Nephron (organoid): ENCODE measurements at regions not wholly inside any gene's neighbourhood (a gene's known extent, or its start where the extent isn't known, plus 50 kb on each side); places are given as distances from the start of the nearest gene placed in this dataset.

Experiments used
- H3K27ac Mint-ChIP-seq, 3 experiments: 2 replicates each; pipeline ENCODE4 v1.8.0; 2020; ENCODE audit warnings: mixed read lengths in 3 of 3, mild to moderate bottlenecking in 2 of 3, moderate library complexity in 1 of 3
- H3K27me3 Mint-ChIP-seq: 2 replicates; pipeline ENCODE4 v1.8.0; 2021; ENCODE audit warnings: low read depth, mild to moderate bottlenecking, moderate library complexity, mixed read lengths
- H3K36me3 Mint-ChIP-seq: 2 replicates; pipeline ENCODE4 v1.8.0; 2020; ENCODE audit warnings: low read depth, mixed read lengths
- H3K4me1 Mint-ChIP-seq: 2 replicates; pipeline ENCODE4 v1.8.0; 2020; ENCODE audit warnings: mixed read lengths
- H3K4me3 Mint-ChIP-seq, 3 experiments: 2 replicates each; pipeline ENCODE4 v1.8.0; 2020; ENCODE audit warnings: mild to moderate bottlenecking in 3 of 3, mixed read lengths in 3 of 3, moderate library complexity in 2 of 3
- H3K9me3 Mint-ChIP-seq: 2 replicates; pipeline ENCODE4 v1.8.0; 2020; ENCODE audit warnings: mixed read lengths
- CTCF ChIP-seq, 3 experiments: fragments of 200-600 bp; sonication (generic); IDR thresholded peaks; one replicate each; pipeline ENCODE4 v1.5.0; 2021; ENCODE audit warnings: antibody characterized with exemption in 3 of 3; ENCODE audit not compliant: unreplicated experiment in 3 of 3

GRCh38 chr9:117480729-117481128 lies 65.9 kb upstream of the ASTN2 start:
- no peak for TF ChIP-seq CTCF (IDR thresholded peaks at IDR 0.05; ENCODE audit: unreplicated experiment in 3 of 3)
- Mint-ChIP-seq H3K27me3 (peaks cover 40% of the 10 kb centered on the region), H3K4me3 (no peak overlapping the region), H3K27ac (no peak overlapping the region), H3K9me3 (no peaks in the 10 kb centered on the region), H3K4me1 (no peaks in the 10 kb centered on the region), H3K36me3 (no peaks in the 10 kb centered on the region)

GRCh38 chr9:117480253-117480652 lies 65.4 kb upstream of the ASTN2 start:
- peaks cover 38% of the 10 kb centered on the region for H3K27me3 Mint-ChIP-seq

DNA sequence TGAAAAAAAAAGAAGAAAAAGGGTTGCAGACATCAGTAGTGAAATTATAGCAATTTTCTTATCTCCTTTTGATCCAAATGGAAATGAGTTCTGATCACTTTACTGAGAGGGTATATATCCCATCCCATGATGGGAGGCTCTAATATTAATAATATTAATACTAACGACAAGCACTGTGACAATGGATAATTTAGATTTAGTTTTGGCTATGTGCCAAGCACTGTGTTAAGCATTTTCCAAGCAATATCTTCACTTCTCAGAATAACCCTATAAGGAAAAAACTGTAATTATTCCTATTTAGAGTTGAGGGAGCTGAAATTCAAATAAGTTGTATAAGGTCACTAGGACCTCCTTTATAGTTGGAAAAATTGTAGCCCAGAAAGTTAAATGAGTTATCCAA lies 58.4 kb upstream of the ASTN2 start:
- H3K4me1 Mint-ChIP-seq, result no peaks in the 10 kb centered on the region
- no peak overlapping the region for H3K27ac Mint-ChIP-seq
- H3K27me3 Mint-ChIP-seq, result peaks cover 37% of the 10 kb centered on the region
- TF ChIP-seq CTCF (IDR thresholded peaks at IDR 0.05; ENCODE audit: unreplicated experiment in 3 of 3), result no peak
- H3K9me3 Mint-ChIP-seq, result no peaks in the 10 kb centered on the region
- no peak overlapping the region for H3K4me3 Mint-ChIP-seq
- H3K36me3 Mint-ChIP-seq, result no peaks in the 10 kb centered on the region

More at GRCh38 chr9:117480253-117480652, 65.4 kb upstream of the ASTN2 start:
- Mint-ChIP-seq H3K4me1 (no peaks in the 10 kb centered on the region), H3K36me3 (no peaks in the 10 kb centered on the region), H3K27ac (no peak overlapping the region), H3K4me3 (no peak overlapping the region), H3K9me3 (no peaks in the 10 kb centered on the region)
- TF ChIP-seq CTCF (IDR thresholded peaks at IDR 0.05; ENCODE audit: unreplicated experiment in 3 of 3), result no peak

GRCh38 chr9:117470902-117471301 lies 56.0 kb upstream of the ASTN2 start:
- TF ChIP-seq CTCF (IDR thresholded peaks at IDR 0.05; ENCODE audit: unreplicated experiment in 3 of 3), result no peak
- no peak overlapping the region for H3K27ac Mint-ChIP-seq
- no peak overlapping the region for H3K4me3 Mint-ChIP-seq
- no peaks in the 10 kb centered on the region for H3K9me3 Mint-ChIP-seq
- H3K4me1 Mint-ChIP-seq, result no peaks in the 10 kb centered on the region
- H3K36me3 Mint-ChIP-seq, result no peaks in the 10 kb centered on the region
- H3K27me3 Mint-ChIP-seq, result peaks cover 30% of the 10 kb centered on the region

DNA sequence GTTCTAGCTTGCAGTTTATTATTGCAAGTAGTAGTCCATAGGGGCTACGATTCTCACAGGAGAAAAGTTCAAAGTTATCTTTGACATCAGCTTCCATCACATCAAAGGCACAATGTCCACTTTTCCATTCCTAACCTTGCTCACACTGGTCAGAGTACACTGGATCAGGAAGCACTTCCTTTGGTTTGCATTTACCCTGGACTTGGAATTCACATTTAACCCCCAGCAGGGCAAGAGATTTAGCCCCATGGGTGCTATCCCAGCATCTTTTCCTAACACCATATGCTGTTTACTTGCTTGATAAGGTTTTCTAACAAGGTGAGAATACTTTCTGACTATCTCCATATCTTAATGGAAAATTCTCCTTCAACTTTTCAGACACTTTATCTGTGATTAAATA lies 55.6 kb upstream of the ASTN2 start:
- no peaks in the 10 kb centered on the region for H3K4me1 Mint-ChIP-seq
- TF ChIP-seq CTCF (IDR thresholded peaks at IDR 0.05; ENCODE audit: unreplicated experiment in 3 of 3), result no peak
- H3K4me3 Mint-ChIP-seq, result no peak overlapping the region
- no peaks in the 10 kb centered on the region for H3K36me3 Mint-ChIP-seq
- peaks cover 33% of the 10 kb centered on the region for H3K27me3 Mint-ChIP-seq
- H3K27ac Mint-ChIP-seq, result no peak overlapping the region
- H3K9me3 Mint-ChIP-seq, result no peaks in the 10 kb centered on the region

- Mint-ChIP-seq H3K4me3 (no peak overlapping the region), H3K27me3 (peaks cover 41% of the 10 kb centered on the region), H3K9me3 (no peaks in the 10 kb centered on the region), H3K4me1 (peaks cover 7% of the 10 kb centered on the region), H3K36me3 (no peaks in the 10 kb centered on the region), H3K27ac (no peak overlapping the region)
- TF ChIP-seq CTCF (IDR thresholded peaks at IDR 0.05; ENCODE audit: unreplicated experiment in 3 of 3), result no peak
Observed at GRCh38 chr9:117466111-117466510, 51.3 kb upstream of the ASTN2 start.
